GM19239 (cell line): ENCODE measurements at regions not wholly inside any gene's neighbourhood (a gene's known extent, or its start where the extent isn't known, plus 50 kb on each side); places are given as distances from the start of the nearest gene placed in this dataset.
A peak's percentile ranks its signal among the peaks of the same experiment; 100 is the strongest.
"Not testable (repeated sequence)": the region's sequence is repeated elsewhere in the genome, so short reads cannot be mapped to it uniquely, and the experiment has no call there.

Source experiments
- DNase-seq: peaks from one replicate; pipeline ENCODE4 v3.0.0; 2011; ENCODE audit warnings: low spot score; ENCODE audit not compliant: insufficient read length
- FAIRE-seq: peaks from 2 replicates; lab custom pipeline; 2011; peaks lifted over from hg19 to GRCh38; lab: Jason Lieb, UNC

DNA sequence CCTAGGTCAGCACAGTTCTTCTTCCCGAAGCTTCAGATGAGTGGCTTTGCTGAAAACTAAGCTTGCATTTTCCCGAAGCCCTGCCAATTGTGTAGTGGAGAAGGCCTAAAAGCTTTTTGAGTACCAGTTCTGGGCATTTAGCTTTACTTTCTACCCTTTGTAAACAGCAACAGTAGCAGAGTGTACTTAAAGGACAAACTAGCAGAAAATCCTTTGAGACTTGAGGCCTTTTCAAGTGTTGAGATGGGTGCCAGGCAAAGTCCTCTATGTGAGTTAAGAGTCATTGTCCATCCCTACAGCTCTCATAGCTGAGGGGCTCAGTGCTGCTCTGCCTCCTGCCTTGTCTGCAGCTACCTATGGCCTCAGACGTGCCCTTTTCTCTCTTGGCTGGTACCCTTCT is 368.2 kb downstream of the CCSER2 start:
- FAIRE-seq = no peak

DNA sequence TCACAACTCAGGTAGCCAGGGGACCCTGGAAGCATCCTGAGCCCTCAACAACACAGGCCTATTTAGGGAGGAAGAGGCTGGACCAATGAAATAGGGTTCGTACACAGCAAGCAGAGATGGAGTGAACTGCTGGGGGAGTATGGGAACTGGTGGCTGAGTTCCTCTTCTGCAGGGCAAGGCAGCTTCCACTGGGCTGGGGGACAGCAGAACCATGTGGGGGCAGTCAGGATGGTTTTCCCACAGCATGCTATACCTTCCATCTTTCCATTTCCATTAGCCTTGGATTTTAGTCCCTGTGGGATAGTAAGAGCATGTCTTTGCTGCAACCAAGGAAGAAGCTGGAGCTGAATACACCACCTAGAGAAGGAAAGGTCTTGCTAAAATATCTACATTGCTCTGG is 370.6 kb downstream of the CCSER2 start:
- no peak for DNase-seq
- no peak for FAIRE-seq

More for the DNA sequence above, 368.2 kb downstream of the CCSER2 start:
- DNase-seq = no peak

DNA sequence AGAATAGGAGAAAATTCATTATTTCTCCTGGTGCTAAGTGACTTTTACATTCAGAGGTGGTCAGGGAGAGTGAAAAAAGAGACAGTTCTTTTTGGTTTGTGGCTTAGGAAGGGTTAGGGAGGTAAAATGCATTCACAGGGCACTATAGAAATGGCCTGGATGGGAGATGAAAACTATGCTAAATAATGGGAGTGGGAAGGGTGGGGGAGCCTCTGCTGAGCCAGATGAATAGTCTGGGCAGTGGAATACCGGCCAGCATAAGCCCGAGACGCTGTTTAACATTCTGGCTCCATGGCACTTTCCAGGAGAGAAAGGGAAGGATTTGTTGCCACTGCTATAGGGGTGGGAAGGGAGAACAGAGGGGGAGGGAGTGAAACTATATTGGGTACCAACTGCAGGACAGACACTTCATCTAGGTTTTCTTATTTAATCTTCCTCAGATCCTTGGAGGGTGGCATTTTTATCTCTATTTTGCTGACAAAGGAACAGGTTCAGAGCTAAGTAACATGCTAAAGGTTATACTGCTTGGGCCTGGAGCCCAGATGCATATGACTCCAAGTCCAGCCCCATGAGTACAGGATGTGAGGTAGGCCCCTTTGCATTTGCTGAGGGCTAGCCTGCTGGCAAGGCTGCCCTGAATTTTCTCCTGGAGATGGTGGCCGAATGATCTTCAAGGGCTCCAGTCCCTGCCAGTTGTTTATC is 372.4 kb downstream of the CCSER2 start:
- no peak for FAIRE-seq
- no peak for DNase-seq

DNA sequence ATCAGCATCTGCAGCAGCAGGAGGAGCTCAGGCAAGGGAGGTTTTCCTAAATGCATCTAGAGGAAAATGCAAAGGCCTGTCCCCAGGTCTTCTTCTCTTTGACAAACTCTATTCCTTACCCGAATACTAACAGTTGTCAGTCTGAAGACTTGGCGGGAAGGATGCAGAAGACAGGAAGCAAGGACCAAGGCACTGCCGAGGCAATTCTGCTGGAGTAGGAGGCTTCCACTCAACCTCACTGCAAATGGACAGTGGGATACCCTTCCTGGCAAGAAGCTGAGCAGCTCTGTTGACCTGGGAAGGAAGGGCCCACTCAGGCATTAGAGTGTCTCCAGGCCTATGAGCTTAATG is 373.0 kb downstream of the CCSER2 start:
- FAIRE-seq (no peak), DNase-seq (no peak)

DNA sequence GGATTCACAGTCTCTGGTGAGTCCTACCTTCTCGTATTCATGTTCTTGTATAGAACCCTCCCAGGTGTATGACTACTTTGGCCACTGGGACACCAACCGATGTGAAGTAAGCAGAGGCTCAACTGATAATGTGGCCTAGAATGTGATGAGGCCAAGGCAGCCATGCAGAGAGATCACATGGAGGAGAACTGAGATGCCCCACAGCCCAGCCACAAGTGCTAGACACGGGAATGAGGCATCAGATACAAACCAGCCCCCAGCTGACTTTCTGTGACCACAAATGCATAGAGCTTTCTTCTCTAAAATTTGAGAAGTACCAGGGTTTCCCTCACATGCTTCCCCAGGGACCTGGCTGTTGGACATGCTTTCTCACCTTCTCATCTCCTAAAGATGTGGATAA is 375.7 kb downstream of the CCSER2 start:
- no peak for FAIRE-seq
- no peak for DNase-seq

DNA sequence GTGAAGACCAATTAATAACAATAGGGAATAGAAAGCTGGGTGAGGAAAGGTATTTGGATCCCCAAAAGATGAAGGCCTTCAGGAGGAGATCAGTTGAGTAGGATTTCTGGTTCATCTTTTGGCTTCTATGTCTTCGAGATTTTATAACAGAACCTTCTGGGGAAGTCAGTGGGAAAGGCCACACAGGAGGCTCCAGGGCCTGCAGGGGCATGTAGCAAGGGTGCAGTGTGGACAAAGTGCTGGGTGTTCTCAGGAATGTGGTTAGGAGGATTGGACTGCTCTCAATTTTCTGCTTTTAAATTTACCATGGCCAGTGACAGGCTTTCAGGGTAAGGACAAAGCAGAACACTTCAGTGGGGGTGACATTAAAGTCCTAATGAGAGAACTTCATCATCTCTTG is 378.0 kb downstream of the CCSER2 start:
- FAIRE-seq = no peak
- DNase-seq = no peak

DNA sequence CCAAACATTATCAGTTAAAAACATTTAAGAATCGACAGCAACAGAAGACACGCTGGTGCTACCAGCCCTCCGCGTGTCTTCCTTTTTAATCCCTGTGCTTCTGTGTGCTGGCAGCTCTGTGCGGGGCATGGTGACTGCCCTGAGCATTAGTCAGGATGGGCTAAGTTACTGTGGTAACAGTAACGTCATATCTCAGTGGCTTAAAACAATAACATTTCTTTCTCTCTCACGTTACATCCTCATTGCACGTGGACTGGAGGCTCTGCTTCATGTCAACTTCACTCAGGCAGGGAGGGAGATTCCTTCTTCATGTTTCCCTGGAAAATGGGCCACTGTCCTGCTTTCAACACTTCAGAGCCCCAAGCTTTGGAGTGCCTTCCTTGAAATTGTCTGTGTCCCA is 378.5 kb downstream of the CCSER2 start:
- FAIRE-seq (no peak), DNase-seq (no peak)

DNA sequence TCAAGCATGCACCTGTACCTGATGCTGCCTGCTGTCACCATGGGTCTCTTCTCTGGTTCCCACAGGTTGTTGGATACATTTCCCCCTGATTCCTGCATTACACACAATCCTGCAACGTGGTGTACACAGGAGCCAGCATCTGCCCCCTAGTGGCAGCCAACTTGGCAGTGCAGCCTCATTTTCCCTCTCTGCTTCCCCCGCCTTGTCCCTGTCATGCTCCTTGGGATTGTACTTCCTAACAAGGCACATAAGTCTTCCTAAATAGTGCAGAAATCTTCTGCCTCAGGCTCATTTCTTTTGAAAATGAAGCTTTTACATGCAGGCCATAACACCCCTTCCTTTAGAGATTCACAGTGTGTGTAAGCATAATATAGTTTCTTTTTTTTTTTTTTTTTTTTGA is 387.5 kb downstream of the CCSER2 start:
- FAIRE-seq (peak; percentile 4), DNase-seq (peak; percentile 29)

DNA sequence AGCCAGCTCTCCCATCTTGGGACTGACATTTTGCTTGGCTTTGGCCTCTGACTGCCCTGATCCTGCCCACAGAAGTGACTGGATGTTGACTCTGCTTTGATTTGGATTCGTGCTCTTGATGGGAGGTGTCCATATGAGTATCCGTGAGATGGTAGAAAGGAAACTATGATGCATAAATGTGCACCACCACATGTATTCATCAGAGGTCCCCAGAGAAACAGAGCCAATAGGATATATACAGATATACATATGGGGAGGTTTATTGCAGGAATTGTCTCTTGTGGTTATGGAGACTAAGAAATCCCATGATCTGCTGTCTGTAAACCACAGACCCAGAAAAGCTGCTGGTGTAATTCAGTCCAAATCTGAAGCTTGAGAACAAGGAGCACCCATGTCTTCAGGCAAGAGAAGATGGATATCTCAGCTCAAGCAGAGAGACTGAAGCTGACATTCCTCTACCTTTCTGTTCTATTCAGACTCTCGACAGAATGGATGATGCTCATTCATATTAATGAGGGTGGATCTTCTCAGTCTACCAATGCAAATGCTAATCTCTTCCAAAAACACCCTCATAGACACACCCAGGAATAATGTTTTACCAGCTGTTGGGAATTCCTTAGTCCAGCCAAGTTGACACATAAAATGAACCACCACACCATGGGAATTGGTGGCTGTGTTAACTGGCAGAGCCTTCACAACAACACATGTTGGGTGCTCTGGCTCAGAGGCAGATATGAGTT is 390.7 kb downstream of the CCSER2 start:
- FAIRE-seq = no peak
- no peak for DNase-seq

DNA sequence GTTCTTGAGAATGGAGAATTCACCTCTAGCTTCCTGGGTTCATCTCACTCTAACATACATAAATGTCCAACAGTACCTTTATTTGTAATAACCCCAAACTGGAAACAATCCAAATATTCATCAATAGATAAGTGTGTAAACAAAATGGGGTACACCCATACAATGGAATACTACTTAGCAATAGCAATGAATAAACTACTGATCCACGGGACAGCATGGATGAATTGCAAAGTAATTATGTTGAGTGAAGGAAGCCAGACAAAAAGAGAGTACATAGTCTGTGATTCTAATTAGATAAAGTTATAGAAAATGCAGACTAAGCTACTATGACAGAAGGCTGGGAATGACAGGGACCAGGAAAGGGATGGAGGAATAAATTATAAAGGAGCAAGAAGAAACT is 391.3 kb downstream of the CCSER2 start:
- DNase-seq (no peak), FAIRE-seq (no peak)

DNA sequence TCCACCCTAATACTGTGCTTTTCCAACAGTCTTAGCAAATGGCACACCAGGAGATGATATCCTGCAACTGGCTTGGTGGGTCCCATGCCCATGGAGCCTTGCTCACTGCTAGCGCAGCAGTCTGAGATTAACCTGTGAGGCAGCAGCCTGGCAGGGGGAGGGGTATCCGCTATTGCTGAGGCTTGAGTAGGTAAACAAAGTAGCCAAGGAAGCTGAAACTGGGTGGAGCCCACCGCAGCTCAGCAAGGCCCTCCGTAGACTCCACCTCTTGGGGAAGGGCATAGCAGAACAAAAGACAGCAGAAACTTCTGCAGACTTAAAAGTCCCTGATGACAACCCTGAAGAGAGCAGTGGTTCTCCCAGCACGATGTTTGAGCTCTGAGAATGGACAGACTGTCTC is 399.0 kb downstream of the CCSER2 start:
- FAIRE-seq (no peak), DNase-seq (no peak)

DNA sequence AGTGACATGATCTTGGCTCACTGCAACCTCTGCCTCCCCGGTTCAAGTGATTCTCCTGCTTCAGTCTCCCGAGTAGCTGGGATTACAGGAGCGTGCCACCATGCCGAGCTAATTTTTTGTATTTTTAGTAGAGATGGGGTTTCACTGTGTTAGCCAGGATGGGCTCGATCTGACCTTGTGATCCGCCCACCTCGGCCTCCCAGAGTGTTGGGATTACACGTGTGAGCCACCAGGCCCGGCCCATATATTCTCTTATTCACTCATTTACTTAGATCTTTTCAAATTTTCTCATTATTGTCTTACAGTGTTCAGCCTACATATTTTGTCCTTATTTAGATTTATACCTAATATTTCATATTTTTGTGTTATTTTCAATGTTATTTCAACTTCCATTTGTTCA is 410.7 kb downstream of the CCSER2 start:
- DNase-seq, FAIRE-seq: not testable (repeated sequence)

DNA sequence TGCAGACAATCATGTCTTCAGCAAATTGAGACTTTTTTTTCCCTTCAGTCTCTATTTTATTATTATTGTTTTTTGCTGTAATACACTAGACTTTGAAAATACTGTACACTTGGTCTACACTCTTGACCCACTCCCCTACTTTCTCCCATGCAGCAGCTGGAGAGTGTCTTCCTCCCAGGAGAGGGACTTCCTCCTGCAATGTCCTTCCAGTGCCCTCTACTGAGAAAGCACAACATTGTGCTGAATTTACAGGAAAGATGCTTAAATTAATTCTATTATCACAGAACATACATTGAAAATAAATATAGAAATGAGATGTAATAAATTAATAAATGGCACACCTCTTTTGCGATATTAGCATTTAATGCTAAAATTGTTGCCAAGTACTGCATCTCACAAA is 411.3 kb downstream of the CCSER2 start:
- DNase-seq (no peak), FAIRE-seq (no peak)

DNA sequence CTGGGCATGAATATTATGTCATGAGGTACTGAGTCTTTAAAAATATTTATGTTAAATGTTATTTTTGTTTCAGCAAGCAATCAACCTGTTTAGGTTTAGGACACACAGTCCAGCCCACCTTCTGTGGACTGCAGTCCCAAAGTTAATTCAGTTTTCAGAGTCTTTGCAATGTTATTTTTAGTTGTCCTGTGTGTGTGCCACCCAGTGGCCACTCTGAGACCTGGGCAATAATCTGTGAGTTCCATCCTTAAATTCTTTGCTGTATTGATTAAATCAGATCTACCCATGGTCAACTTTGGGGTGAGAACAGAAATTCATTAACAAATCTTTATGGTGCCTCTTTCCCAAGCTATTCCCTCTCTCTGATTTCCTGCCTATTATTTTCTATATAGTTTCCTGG is 415.1 kb downstream of the CCSER2 start:
- FAIRE-seq (no peak), DNase-seq (no peak)

DNA sequence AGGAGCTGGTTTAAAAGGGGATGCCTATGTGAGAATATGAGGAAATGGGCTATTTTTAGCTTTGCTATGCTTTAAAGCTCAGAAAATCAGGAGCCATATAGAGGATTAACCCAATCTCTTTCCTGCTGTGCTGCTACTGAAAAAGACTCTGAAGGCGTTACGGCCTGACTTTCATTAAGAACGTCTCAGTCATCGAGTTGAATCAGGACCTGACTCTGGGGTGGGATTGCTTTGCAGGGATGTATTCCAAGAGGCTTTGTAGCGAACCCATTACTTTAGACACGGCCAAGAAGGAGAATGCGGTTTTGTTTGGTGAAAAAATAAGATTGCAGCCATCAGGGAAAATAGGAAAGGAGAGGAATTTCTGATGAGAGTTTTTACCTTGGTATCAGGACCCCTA is 426.9 kb downstream of the CCSER2 start:
- DNase-seq (no peak), FAIRE-seq (no peak)

DNA sequence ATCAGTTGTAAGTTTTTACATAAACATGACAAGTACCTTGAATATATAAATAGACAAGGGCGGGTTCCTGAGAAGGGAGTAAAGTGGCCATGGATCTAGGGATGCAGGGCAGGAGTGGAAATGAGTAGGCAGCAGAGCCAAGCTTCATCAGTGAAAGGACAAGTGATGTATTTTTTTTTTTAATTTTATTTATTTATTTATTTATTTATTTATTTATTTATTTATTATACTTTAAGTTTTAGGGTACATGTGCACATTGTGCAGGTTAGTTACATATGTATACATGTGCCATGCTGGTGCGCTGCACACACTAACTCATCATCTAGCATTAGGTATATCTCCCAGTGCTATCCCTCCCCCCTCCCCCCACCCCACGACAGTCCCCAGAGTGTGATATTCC is 428.3 kb downstream of the CCSER2 start:
- not testable (repeated sequence) for FAIRE-seq, DNase-seq

DNA sequence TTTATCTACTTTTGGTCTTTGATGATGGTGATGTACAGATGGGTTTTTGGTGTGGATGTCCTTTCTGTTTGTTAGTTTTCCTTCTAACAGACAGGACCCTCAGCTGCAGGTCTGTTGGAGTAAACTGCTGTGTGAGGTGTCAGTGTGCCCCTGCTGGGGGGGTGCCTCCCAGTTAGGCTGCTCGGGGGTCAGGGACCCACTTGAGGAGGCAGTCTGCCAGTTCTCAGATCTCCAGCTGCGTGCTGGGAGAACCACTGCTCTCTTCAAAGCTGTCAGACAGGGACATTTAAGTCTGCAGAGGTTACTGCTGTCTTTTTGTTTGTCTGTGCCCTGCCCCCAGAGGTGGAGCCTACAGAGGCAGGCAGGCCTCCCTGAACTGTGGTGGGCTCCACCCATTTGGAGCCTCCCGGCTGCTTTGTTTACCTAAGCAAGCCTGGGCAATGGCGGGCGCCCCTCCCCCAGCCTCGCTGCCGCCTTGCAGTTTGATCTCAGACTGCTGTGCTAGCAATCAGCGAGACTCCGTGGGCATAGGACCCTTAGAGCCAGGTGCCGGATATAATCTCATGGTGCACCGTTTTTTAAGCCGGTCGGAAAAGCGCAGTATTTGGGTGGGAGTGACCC is 433.7 kb downstream of the CCSER2 start:
- not testable (repeated sequence) for FAIRE-seq, DNase-seq

DNA sequence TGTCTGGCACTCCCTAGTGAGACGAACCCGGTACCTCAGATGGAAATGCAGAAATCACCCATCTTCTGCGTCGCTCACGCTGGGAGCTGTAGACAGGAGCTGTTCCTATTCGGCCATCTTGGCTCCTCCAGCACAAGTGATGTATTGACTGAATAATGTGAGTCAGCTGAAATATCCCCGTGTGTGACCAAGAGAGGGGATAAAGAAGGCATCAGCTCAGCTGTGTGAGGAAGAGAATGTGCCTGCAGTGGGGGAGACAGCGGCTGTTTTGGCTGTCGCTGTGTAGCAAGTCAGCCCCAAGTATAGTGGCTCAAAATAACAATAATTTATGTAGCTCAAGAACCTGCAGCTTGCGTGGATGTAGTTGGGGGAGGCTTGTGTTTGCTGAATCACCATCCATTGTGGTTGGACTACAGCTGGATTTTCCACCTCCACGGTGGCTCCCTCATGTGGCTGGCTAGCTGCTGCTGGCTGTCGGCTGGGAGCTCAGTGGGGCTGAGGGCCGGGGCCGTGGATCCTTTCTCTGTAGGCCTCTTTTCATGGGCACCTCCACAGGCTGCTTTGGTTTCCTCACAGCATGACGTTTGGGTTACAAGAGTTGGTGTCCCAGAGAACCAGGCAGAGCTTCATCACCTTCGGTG is 434.5 kb downstream of the CCSER2 start:
- DNase-seq = no peak

DNA sequence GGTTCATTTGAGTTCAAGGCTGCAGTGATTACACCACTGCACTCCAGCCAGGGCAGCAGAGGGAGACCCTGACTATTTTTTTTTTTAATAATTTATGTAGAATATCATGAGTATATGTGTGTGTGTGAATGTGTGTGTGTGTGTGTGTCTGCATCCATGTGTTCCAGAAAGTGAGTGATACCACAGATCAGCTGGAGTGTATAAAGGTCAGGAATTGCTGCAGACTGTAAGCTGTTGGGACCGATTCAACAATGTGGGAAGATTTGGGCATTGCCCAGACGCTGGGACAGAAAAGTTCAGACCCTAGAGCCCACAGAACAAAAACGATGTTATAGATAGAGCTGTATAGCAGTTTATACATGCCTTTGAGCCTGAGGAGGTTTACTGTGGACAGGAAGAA is 435.6 kb downstream of the CCSER2 start:
- DNase-seq (no peak), FAIRE-seq (no peak)

More for the DNA sequence above, 434.5 kb downstream of the CCSER2 start:
- no peak for FAIRE-seq

DNA sequence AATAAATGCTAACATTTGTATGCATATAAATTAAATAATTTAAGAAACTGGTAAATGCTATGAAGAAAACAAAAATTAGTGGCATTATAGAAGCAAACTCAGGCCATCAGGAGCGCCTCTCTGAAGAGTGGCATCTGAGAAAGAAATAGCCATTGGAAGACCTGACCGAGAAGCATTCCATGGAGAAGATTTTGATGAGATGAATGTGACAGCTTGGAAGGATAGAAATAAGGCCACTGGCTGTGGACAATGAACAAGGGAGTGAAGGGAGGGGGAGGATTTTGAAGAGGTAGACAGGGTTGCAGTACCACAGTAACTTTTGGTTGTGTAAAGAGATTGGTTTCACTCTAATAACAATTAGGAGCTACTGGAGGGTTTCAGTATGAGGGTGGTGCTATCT is 436.7 kb downstream of the CCSER2 start:
- FAIRE-seq (no peak), DNase-seq (no peak)

DNA sequence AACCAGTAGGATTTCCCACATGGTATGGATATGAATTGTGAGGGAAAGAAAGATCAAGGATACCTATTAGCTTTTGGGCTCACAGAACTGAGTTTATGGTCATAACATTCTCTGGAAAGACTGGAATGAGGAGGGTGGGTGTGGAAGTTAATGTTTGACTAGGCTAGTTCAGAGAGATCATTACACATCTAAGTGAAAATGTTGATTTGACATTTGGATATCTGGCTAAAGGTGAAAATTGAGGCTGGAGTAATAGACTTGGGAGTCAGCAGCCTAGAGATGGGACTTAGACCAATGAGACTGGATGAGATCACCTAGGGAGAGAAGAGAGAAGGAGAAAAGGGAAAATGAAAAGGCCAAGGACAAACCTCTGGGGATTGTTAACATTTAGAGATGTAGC is 437.3 kb downstream of the CCSER2 start:
- FAIRE-seq = no peak
- no peak for DNase-seq
